T1000 (cell line): ENCODE measurements at regions not wholly inside any gene's neighbourhood (a gene's known extent, or its start where the extent isn't known, plus 50 kb on each side); places are given as distances from the start of the nearest gene placed in this dataset.
"Not testable (repeated sequence)": the region's sequence is repeated elsewhere in the genome, so short reads cannot be mapped to it uniquely, and the experiment has no call there.

Experiments used
- DNase-seq: peaks from one replicate; lab custom pipeline; 2025; ENCODE audit warnings: mixed read lengths; lab: John Stamatoyannopoulos, UW

GRCh38 chr2:15681089-15681885 lies 89.6 kb downstream of the DDX1 start:
- DNase-seq, result no peak

GRCh38 chr2:15682354-15682753 lies 90.7 kb downstream of the DDX1 start:
- no peak for DNase-seq

GRCh38 chr2:15684161-15685039 lies 92.7 kb downstream of the DDX1 start:
- no peak for DNase-seq

GRCh38 chr2:15685143-15685542 lies 93.5 kb downstream of the DDX1 start:
- no peak for DNase-seq

GRCh38 chr2:15686643-15687042 lies 95.0 kb downstream of the DDX1 start:
- DNase-seq, result no peak

- DNase-seq, result no peak
These were observed 95.6 kb downstream of the DDX1 start for GRCh38 chr2:15687243-15687642.

- no peak for DNase-seq
These were observed 96.1 kb downstream of the DDX1 start for GRCh38 chr2:15687720-15688119.

- DNase-seq, result no peak
These were observed 97.4 kb downstream of the DDX1 start for GRCh38 chr2:15688924-15689568.

GRCh38 chr2:15689654-15690053 lies 98.0 kb downstream of the DDX1 start:
- no peak for DNase-seq

- DNase-seq, result no peak
These were observed 100.1 kb downstream of the DDX1 start for GRCh38 chr2:15691586-15692310.

GRCh38 chr2:15692551-15693377 lies 101.1 kb downstream of the DDX1 start:
- DNase-seq, result no peak

GRCh38 chr2:15693382-15693781 lies 101.7 kb downstream of the DDX1 start:
- DNase-seq, result no peak

- no peak for DNase-seq
These were observed 102.4 kb downstream of the DDX1 start for GRCh38 chr2:15693926-15694588.

GRCh38 chr2:15694589-15694986 lies 102.9 kb downstream of the DDX1 start:
- no peak for DNase-seq

GRCh38 chr2:15695582-15696330 lies 104.1 kb downstream of the DDX1 start:
- DNase-seq, result no peak

GRCh38 chr2:15696606-15697170 lies 105.0 kb downstream of the DDX1 start:
- not testable (repeated sequence) for DNase-seq

- DNase-seq, result no peak
These were observed 108.5 kb downstream of the DDX1 start for GRCh38 chr2:15700131-15700530.

- DNase-seq, result no peak
These were observed 109.1 kb downstream of the DDX1 start for GRCh38 chr2:15700599-15701340.
